ENCODE measurements at regions not wholly inside any gene's neighbourhood (a gene's known extent, or its start where the extent isn't known, plus 50 kb on each side); places are given as distances from the start of the nearest gene placed in this dataset.

DNA sequence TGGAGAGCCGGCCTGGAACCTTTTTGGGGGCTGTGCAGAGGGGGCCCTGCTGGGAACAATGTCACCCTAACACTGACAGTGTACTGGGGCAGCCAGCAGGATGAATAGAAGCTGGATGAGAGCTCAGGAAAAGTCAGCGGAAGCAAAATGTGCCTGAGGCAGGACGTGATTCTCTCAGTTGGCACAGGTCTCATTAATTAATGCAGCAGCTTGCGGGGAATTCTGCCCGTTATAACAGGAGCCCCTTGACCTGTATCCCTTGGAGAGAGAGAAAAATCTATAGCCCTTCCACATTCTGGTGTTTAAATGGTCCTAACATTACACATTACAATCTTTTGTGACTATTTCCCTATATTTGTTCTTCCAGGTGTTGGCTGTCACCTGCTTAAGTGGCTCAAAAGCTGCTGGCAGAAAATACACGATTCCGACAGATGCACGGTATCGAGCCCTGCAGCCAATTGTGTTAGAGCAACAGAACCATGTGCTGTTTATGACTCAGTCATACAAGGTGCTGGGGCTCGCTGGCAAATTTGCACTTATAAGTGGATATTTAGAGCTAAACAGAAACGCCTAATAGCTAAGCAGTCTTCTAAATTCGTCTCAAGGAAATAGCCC lies 854.7 kb downstream of the AACS start:
- DNase-seq: no peak

DNA sequence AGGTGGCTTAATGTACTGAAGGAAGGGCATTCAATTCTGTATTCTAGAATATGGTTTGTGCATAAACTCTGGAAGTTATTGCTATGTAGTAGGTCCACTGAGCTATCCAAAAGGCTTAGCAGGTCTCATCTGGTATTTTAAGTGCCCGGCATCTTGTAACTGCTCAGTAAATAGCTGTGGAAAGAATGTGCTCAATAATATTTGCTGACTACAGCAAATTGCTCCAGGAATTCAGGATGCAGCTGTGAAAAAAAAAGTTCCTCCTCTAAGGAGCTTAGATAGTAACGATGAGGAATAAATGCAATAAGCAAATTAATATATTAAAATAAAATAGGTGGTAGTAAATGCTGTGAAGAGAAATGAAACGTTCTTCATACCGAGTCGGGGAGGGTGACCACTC lies 857.1 kb downstream of the AACS start:
- DNase-seq: no peak

DNA sequence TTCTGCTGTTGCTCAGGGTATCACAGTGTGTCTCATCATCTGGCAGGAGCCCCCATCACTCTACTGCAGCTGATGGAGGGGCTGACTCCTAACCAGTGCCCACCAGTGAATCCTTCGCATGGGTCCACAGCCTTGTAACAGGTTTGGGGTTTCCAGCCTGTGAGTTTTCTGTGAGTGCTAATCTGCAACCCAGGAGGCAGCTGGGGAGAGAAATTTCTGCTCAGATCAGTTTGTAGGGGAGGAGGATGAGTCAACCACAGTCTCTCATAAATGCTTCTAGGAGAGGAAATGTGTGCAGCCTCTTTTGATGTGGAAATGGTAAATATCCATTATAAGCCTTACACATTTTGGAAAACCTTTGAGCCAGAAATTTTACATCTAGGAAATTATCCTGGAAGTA lies 871.3 kb downstream of the AACS start:
- DNase-seq: no peak

DNA sequence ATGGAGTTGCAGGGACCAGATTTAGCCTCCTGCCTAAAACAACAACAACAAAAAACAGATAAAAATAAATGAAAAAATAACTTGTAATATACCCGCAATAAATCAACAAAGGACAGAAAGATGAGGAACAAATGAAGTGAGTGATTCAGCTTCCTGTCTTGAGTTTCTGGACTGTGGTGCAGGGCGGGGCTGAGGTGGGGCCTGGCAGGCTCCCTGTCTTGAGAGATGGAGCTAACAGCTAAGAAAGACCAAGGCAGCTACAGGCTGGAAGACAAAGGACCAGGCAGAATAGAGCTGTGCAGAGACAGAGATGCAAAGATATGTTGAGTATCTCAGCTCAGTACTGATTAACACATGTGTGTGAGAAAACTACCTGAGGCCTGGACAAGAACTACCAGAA lies 879.2 kb downstream of the AACS start:
- DNase-seq: no peak

DNA sequence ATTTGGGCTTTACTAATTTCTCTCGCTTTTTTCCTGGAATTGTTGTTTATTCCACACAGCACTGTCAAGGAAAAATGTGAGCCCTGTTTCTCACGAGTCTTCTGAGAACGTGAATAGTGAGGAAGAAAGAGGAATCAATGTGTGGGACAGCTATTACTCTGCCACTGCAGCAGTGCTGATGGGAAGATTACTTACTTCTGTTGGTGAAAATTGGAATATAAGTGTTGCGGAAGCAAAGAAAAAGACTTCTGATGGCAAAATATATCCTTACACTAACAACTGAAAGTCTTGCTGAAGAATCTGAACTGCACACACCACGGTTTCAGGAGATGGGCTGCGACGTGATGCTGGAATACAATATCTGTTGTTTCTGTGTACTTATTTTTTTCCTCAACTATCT lies 884.2 kb downstream of the AACS start:
- no peak for DNase-seq

DNA sequence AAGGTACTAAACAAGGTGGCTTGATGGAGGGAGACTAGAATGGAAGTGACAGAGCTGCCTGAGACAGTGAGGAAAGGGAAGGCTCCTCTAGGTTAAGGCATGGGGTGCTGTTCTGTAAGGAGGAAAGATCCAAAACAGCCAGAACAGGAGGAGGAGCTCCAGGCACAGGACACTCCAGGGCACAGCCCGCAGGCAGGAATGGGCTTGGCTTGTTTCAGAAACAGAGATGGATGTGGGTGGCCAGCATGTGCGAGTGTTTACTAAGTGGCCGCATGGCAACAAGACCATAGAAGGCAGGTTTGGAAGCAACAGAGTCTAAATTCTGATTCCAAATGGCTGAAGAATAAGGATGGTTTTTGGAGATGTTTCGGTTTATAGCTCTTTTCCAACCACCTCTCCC lies 889.1 kb downstream of the AACS start:
- no peak for DNase-seq

DNA sequence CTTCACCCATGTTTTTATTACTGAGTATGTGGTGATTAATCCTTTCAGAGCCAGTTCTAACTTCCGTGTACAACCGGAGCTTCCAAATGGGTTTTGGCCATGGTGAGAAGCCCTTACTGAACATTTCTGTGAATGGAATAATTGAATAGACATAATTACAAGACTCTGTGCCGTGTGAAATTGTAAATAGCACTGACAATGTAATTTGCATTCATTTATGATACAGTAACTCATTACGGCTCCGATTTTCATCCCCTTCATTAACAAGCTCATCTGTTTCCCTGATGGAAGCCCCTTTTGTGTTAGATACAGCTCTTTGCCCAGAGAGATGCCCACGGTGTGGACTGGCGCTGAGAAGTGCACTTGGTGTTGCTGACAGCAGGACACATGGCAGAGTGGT lies 891.0 kb downstream of the AACS start:
- no peak for DNase-seq

DNA sequence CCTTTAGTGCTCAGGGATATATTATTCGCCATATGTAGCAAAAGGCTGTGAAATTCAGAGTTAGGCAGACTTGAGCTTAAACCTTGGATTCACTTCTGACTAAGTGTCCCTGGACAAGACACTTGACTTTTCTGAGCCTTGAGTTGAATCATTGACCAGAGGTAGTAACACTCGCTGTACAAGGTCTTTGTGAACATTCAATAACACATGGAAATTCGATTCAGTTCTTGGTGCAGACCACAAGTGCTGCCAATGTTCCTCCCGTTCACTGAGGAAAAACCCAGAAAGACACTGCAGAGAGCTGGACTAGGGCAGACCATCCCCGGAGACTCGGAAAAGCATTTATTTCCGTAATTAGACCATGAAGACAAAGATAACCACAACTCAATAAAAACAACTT lies 901.4 kb downstream of the AACS start:
- DNase-seq: no peak

DNA sequence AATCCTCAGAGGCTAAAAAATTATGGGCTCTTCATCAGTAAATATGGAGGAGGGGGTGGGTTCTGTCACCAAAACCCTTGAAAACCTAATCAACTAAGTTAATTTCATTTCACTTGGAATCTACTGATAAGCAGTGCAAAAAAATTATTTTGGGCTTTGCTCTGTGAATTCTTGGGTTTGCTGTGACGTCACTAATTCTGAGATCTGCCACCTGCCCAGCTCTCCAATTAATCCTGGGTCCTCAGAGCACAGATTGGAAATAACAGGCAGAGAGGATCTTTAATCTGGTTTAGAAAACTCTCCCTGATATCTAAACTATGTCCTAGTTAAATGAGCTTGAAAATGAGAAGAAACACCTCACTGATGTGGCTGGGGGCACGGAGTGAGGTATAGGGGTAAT lies 903.2 kb downstream of the AACS start:
- no peak for DNase-seq

DNA sequence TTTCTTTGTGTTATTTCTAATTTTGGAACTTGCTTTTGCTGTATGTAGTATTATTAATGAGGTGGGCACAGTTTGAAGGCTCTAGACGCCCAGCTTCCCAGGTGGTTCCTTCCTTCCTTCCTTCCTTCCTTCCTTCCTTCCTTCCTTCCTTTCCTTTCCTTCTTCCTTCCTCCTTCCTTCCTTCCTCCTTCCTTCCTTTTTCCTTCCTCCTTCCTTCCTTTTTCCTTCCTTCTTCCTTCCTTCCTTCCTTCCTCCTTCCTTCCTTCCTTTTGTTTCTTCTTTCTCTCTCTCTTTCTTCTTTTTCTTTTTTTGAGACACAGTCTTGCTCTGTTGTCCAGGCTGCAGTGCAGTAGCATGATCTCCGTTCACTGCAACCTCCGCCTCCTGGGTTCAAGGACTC lies 906.7 kb downstream of the AACS start:
- no peak for DNase-seq

DNA sequence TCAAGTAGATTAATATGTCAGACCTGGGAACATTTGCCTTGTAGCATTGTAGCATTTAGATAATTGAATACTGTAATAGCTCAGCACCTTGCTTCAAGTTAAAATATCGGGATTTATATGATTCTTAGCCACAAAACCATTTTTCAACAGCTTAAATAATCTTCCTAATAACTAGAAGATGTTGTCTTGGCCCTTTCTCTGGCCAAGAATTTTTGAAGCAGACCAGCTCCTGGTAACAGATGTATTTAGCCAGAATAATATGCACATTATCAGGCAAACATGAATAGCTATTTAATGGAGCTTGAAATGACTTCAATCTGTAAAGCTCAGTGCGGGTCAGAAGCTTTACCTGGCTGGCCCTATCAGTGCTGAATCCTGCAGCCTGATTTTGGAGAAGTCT lies 913.1 kb downstream of the AACS start:
- DNase-seq: no peak

DNA sequence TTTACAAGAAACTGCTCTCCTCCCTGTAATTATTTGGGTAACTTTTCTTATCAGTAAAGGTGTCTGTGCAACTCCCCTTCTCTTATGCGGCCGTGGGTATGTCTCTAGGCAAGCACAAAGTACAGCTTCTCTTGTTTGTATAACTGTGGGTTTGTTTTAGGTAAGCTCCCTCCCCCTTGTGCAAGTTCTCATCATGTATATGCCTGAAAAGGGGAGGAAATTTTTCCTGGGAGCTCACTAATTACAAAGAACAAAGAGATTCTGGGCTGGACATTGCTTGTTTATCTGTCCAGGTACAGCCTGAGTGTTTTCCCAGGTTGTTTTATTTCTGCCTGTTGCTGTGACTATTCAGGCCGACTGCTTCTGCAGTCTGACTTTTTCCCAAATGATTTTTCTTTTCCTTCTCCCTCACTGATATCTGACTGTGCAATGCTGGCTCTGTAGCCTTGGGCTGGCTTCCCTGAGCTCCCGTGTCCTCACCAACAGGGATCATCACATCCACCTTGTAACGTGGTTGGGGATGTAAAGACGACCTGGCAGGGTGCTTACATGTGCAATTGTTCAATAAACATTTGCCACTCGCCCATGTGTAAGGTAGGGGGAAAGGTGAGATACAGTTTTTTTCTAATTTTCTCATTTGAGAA lies 916.5 kb downstream of the AACS start:
- no peak for DNase-seq

DNA sequence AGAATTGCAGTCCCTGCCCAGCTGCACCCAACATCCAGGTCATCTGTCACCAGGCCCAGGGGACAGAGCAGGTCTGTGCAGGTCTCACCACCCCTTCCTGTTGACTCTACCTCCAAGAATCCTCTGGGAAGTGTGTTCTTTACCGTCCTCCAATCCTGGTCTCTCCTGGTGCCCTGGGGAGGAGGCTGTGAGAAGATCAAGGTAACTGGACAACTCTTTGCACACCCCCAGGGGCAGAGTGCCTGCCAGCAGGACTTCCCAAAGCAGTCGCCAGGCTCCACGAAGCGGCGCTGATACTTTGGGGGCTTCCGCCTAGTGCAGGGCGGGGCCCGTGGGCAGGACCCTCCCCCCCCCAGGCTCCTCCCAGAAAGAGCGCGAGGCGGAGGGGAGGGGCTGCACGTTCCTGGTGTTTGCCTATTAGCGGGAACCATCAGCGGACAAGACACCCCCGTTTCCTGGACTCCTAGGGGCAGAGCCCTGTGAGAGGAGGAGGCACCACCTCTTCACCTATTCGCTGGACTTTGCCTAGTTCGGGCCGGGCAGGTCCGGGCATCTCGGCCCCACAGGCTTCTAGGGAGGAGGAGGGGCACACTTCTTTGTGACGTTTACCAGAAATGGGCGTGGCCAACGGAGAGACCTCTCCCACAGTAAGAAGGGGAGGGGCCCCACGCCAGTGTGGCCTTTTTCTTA lies 918.0 kb downstream of the AACS start:
- DNase-seq: no peak

DNA sequence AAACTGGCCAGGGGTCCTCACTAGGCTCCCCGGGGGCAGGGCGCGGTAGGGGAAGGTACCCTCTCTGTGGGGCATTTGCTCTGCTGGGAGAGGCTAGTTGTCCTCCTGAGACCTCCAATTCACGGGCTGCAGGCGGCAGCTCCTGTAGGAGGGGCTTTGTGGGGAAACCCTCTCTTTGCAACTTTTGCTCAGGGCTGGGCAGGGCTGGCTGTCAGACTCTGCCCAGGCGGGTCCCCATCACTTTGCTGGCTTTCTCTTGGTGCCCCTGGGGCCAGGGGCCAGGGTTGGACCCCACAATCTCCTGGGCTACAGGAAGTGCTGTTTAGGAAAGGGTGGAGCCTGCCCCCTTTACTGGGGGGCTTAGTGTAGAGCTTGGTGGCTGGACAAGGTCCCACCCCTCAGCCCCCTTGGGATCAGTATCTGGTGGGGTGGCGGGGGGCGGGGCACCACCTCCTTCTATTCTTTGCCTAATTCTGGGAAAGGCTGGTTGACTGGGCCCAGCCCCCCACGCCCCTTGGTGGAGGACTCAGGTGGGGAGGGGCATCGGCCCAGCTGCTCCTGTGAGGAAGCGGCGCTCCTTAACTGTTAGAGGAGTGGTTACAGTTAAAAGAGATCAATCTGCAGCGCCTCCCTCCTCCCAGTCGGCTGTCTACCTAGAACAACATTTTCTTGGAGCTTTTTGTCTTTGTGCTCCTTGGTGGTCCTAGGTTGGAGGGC lies 918.7 kb downstream of the AACS start:
- DNase-seq: no peak

DNA sequence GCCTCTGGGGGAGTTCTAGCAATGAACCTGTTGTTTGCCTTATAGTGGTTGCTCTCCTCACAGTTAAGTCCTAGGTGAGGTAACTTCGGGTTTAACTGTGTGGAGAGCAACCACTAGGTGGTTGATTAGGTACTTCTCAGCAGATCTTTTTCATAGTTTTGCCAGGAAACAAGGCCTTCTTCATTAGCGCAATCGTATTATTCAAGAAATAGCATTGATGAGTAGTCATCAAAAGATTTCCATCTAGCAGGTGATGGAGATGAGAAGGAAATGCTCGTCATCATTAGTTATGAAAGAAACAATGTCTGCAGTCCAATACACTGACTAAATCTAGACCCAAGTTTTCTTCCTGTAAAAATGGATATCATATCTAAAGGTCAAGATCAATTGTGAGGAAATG lies 923.3 kb downstream of the AACS start:
- DNase-seq: no peak

DNA sequence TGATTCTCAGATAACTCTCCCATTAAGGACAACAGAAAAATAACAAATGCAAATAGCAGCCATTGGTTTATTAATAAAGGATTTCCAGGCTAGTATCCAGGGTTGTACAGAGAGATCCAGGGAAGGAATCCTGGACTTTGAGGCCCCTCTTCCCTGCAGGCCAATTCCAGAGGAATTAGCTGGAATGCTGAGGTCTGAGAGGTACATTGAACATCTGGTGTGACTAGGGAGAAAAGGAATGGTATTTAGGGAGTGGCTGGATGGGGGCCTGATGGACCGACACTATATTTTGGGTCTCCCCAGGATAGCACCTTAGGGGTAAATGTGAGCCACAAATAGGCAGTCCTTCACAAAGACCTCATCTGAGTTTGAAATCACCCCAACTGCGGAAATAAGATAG lies 924.5 kb downstream of the AACS start:
- no peak for DNase-seq

DNA sequence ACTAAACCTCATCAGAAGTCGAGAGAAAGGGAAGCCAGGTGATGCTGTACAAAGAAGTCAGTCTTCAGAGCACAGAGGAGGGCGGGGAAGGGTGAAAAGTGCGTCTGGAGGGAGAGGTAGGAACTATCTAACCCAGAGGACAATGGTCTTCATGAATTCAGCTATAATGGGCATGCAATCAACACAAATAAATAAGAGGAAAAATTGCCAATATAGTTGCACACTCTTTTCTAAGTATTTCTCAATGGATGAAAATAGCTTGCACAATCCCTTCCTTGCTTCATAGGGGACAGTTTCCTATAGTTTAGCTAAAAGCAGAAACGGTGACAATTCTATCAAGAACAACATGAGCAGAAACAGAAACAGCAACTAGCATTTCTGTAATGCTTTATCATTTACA lies 931.2 kb downstream of the AACS start:
- no peak for DNase-seq

DNA sequence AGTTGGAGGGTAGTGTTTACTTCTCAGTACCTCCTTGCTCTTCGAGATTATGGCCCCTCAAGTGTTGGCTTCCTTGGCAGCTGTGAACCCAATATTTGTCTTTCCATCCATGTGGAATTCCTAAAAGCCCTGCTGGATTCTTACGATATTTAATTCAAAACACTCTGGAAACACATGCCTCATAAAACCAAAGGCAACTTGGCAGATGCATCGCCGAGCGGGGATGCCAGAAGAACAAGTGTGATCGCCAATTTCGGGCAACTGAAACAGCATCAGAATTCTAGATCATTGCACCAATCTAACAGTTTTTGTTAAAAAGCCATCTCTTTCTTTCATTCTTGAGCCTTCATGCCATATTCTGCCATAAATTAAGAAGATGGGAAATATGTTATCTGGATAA lies 934.4 kb downstream of the AACS start:
- no peak for DNase-seq

DNA sequence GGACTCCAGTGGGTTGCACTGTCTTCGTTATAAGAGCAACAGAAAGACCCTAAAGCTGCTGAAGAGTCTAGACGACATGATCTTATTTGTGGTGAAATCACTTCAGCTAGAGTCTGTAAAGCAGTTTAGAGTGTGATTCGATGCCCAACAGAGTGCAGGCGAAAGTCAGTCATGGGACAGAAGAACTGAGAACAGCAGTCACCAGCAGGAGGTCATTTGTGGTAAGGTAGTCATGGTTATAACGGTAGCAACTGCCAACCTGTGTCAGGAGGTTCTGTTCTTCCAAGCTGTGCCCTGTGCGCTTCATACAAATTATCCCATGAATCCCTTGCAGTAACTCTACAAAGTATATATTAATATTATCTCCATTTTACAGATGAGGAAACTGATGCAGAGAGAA lies 954.1 kb downstream of the AACS start:
- DNase-seq: no peak

DNA sequence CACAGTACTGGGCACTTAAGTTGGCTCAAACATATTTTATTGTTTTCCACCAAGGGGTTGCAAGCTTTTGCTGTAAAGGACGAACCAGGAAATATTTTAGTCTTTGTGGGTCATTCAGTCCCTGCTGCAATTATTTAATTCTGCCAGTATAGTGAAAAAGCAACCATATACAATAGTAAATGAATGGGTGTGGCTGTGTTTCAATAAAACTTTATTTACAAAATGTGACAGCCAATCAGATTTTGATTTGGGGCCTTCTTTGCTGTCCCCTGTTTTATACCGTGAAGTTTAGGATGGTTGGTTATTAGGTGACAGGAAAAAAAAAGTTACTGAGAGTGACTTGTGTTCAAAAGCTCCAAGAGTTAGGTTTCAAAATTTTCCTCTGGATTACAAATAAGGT lies 956.4 kb downstream of the AACS start:
- no peak for DNase-seq

DNA sequence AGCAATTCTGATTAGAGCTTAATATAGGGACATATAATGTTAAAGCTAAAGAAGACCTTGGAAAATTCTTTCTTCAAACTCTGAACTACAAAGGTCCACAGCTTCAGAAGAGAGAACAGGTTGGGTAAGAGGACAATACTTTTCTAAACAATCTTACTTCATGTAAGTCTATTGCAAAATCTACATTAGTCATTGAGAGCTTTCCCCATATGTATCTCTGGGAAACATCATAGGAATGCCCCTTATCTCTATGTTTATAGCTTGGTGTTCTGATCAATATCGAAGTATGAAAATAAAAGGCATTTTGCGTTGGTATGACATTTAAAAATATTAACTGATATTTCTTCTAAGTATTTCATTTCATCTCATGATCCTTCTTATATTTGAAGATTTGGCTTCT lies 962.6 kb downstream of the AACS start:
- no peak for DNase-seq

DNA sequence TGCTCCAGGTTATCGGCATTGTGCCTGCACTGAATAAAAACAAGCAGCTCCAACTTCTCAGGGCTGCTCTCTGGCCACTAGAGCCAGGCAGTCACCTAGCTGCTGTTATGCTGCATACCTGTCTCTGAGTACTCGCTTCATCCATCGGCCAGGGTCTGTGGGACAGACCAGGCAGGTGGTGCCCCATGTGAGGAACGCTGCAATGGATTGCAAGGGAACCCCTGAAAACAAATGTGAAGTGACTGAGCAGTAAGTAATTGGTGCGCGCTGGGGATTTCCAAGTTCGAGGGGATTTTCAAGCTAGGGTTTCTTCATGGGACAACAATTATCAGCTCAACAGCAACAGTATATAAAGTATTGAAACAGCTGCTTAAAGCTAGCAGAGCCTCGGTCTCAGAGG lies 965.3 kb downstream of the AACS start:
- no peak for DNase-seq

DNA sequence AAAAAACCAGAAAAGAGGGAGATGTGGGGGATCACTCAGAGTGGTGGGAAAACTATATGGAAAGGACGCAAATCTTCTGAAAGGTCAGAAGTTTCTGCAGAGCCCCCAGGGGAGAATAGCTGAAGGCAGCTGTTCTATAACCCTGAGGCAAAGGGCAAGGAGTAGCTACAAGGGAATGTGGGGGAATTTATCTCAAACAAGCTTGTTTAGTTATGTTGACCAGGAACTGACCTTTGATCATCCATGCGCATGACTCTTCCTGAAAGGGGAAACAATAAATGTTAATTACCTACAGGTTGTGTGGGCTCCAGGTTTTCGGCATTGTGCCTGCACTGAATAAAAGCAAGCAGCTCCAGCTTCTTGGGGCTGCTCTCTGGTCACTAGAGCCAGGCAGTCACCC lies 968.5 kb downstream of the AACS start:
- DNase-seq: no peak

DNA sequence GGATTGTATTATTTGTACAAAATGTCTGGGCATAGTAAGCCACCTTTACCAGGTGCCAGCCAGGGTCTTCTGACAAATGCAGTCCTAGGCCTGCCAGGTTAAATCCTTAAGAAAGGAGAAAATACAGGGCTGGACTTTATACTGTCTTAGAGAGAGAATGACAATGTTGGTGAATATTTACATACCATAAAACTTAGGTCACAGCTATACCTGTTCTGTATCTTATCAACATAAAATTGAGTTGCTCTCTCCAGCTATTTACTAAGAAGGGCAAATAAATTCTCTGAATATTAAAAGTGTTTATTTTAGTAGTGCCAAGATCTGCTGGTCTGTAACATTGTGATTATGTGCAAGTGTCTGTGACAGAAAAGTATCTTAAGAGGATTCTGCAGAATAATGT lies 971.1 kb downstream of the AACS start:
- no peak for DNase-seq
